ENCODE measurements at regions not wholly inside any gene's neighbourhood (a gene's known extent, or its start where the extent isn't known, plus 50 kb on each side); places are given as distances from the start of the nearest gene placed in this dataset.

- DNase-seq (ENCODE audit: extremely low spot score, insufficient read length, low read depth) (no peak), FAIRE-seq (no peak)
Measured at GRCh38 chrX:36436361-36436760, 516.8 kb downstream of the CFAP47 start.

GRCh38 chrX:36443007-36443406 is 523.5 kb downstream of the CFAP47 start:
- DNase-seq (ENCODE audit: extremely low spot score, insufficient read length, low read depth) (no peak), FAIRE-seq (no peak)

- FAIRE-seq (no peak), DNase-seq (ENCODE audit: extremely low spot score, insufficient read length, low read depth) (no peak)
Measured at GRCh38 chrX:36445566-36445965, 526.0 kb downstream of the CFAP47 start.

- FAIRE-seq = no peak
- no peak for DNase-seq (ENCODE audit: extremely low spot score, insufficient read length, low read depth)
Measured at GRCh38 chrX:36462142-36462541, 542.6 kb downstream of the CFAP47 start.

GRCh38 chrX:36480441-36480990 is 527.6 kb upstream of the FAM47C start:
- FAIRE-seq = no peak

GRCh38 chrX:36501169-36501702 is 506.9 kb upstream of the FAM47C start:
- FAIRE-seq (no peak), DNase-seq (ENCODE audit: extremely low spot score, insufficient read length, low read depth) (no peak)

More at GRCh38 chrX:36480441-36480990, 527.6 kb upstream of the FAM47C start:
- DNase-seq (ENCODE audit: extremely low spot score, insufficient read length, low read depth) = no peak

GRCh38 chrX:36504625-36505024 is 503.5 kb upstream of the FAM47C start:
- DNase-seq (ENCODE audit: extremely low spot score, insufficient read length, low read depth) (no peak), FAIRE-seq (no peak)

- DNase-seq (ENCODE audit: extremely low spot score, insufficient read length, low read depth) = no peak
- no peak for FAIRE-seq
Measured at GRCh38 chrX:36508042-36508441, 500.1 kb upstream of the FAM47C start.

- DNase-seq (ENCODE audit: extremely low spot score, insufficient read length, low read depth) (no peak), FAIRE-seq (no peak)
Measured at GRCh38 chrX:36510736-36511135, 497.4 kb upstream of the FAM47C start.

GRCh38 chrX:36528661-36529060 is 479.5 kb upstream of the FAM47C start:
- no peak for DNase-seq (ENCODE audit: extremely low spot score, insufficient read length, low read depth)
- no peak for FAIRE-seq

GRCh38 chrX:36534900-36535299 is 473.3 kb upstream of the FAM47C start:
- FAIRE-seq = no peak
- no peak for DNase-seq (ENCODE audit: extremely low spot score, insufficient read length, low read depth)

- FAIRE-seq = no peak
- no peak for DNase-seq (ENCODE audit: extremely low spot score, insufficient read length, low read depth)
Measured at GRCh38 chrX:36543499-36543898, 464.7 kb upstream of the FAM47C start.

- FAIRE-seq (no peak), DNase-seq (ENCODE audit: extremely low spot score, insufficient read length, low read depth) (no peak)
Measured at GRCh38 chrX:36562986-36563385, 445.2 kb upstream of the FAM47C start.

- DNase-seq (ENCODE audit: extremely low spot score, insufficient read length, low read depth) (no peak), FAIRE-seq (no peak)
Measured at GRCh38 chrX:36568946-36569345, 439.2 kb upstream of the FAM47C start.

GRCh38 chrX:36573720-36574119 is 434.4 kb upstream of the FAM47C start:
- no peak for DNase-seq (ENCODE audit: extremely low spot score, insufficient read length, low read depth)
- FAIRE-seq = no peak

GRCh38 chrX:36575670-36576069 is 432.5 kb upstream of the FAM47C start:
- no peak for DNase-seq (ENCODE audit: extremely low spot score, insufficient read length, low read depth)
- no peak for FAIRE-seq

GRCh38 chrX:36577006-36577405 is 431.2 kb upstream of the FAM47C start:
- DNase-seq (ENCODE audit: extremely low spot score, insufficient read length, low read depth) = no peak
- FAIRE-seq = no peak

- DNase-seq (ENCODE audit: extremely low spot score, insufficient read length, low read depth) (no peak), FAIRE-seq (no peak)
Measured at GRCh38 chrX:36581030-36581429, 427.1 kb upstream of the FAM47C start.

- DNase-seq (ENCODE audit: extremely low spot score, insufficient read length, low read depth) (no peak), FAIRE-seq (no peak)
Measured at GRCh38 chrX:36583674-36584073, 424.5 kb upstream of the FAM47C start.

- no peak for FAIRE-seq
- DNase-seq (ENCODE audit: extremely low spot score, insufficient read length, low read depth) = no peak
Measured at GRCh38 chrX:36609616-36610585, 398.3 kb upstream of the FAM47C start.

GRCh38 chrX:36626898-36627297 is 381.3 kb upstream of the FAM47C start:
- FAIRE-seq (no peak), DNase-seq (ENCODE audit: extremely low spot score, insufficient read length, low read depth) (no peak)

Measured in GM18507 (cell line).